ENCODE measurements at regions not wholly inside any gene's neighbourhood (a gene's known extent, or its start where the extent isn't known, plus 50 kb on each side); places are given as distances from the start of the nearest gene placed in this dataset.

- Histone ChIP-seq H3K9ac (ENCODE audit: low read length) (no peak overlapping the region), H3K4me3 (ENCODE audit: low read depth in 1 of 2, low read length in 2 of 2) (no peak overlapping the region), H3K9me3 (ENCODE audit: low read length) (no peaks in the 10 kb centered on the region), H3K4me1 (ENCODE audit: insufficient read depth, low read length) (no peaks in the 10 kb centered on the region), H3K27ac (ENCODE audit: low read depth, low read length) (no peak overlapping the region), H3K36me3 (ENCODE audit: insufficient read depth, low read length) (no peaks in the 10 kb centered on the region), H3K27me3 (ENCODE audit: control insufficient read depth in 1 of 2, insufficient read depth in 2 of 2, low read length in 2 of 2) (no peaks in the 10 kb centered on the region)
Measured at GRCh38 chr2:71815701-71816474, 331.8 kb downstream of the CYP26B1 start.

GRCh38 chr2:71814885-71815284 lies 332.8 kb downstream of the CYP26B1 start:
- Histone ChIP-seq H3K36me3 (ENCODE audit: insufficient read depth, low read length) (no peaks in the 10 kb centered on the region), H3K27me3 (ENCODE audit: control insufficient read depth in 1 of 2, insufficient read depth in 2 of 2, low read length in 2 of 2) (no peaks in the 10 kb centered on the region), H3K9me3 (ENCODE audit: low read length) (no peaks in the 10 kb centered on the region), H3K9ac (ENCODE audit: low read length) (no peak overlapping the region), H3K27ac (ENCODE audit: low read depth, low read length) (no peak overlapping the region), H3K4me3 (ENCODE audit: low read depth in 1 of 2, low read length in 2 of 2) (no peak overlapping the region), H3K4me1 (ENCODE audit: insufficient read depth, low read length) (no peaks in the 10 kb centered on the region)

- H3K27me3 ChIP-seq (ENCODE audit: control insufficient read depth in 1 of 2, insufficient read depth in 2 of 2, low read length in 2 of 2): no peaks in the 10 kb centered on the region
- H3K36me3 ChIP-seq (ENCODE audit: insufficient read depth, low read length): no peaks in the 10 kb centered on the region
- no peak overlapping the region for H3K4me3 ChIP-seq (ENCODE audit: low read depth in 1 of 2, low read length in 2 of 2)
- no peak overlapping the region for H3K27ac ChIP-seq (ENCODE audit: low read depth, low read length)
- H3K9me3 ChIP-seq (ENCODE audit: low read length): no peaks in the 10 kb centered on the region
- no peak overlapping the region for H3K9ac ChIP-seq (ENCODE audit: low read length)
- peaks cover 3% of the 10 kb centered on the region for H3K4me1 ChIP-seq (ENCODE audit: insufficient read depth, low read length)
Measured at GRCh38 chr2:71813807-71814470, 333.7 kb downstream of the CYP26B1 start.

- H3K27ac ChIP-seq (ENCODE audit: low read depth, low read length): no peak overlapping the region
- no peak overlapping the region for H3K4me3 ChIP-seq (ENCODE audit: low read depth in 1 of 2, low read length in 2 of 2)
Measured at GRCh38 chr2:71813315-71813714, 334.3 kb downstream of the CYP26B1 start.

DNA sequence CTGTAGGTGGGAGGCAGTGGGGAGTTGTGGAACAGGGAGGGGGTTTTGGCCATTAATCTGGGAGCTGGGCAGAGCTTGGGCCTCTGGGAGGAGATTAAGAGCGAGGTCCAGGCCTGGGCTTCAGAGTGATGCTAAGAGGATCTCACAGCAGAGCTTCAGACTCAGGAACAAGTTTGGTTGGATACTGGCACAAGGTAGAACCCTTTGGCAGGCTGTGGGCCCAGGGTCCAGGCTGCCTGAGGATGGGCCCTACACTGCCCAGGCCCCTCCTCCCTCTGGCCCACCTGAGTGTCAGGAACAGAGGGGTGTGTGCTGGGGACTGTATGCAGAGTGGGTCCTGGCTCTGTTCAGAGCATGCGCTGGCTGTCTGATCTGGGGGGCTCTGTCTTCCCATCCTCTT lies 334.9 kb downstream of the CYP26B1 start:
- Histone ChIP-seq H3K9ac (ENCODE audit: low read length) (no peak overlapping the region), H3K9me3 (ENCODE audit: low read length) (no peaks in the 10 kb centered on the region), H3K27ac (ENCODE audit: low read depth, low read length) (no peak overlapping the region), H3K4me3 (ENCODE audit: low read depth in 1 of 2, low read length in 2 of 2) (no peak overlapping the region), H3K4me1 (ENCODE audit: insufficient read depth, low read length) (peaks cover 4% of the 10 kb centered on the region), H3K36me3 (ENCODE audit: insufficient read depth, low read length) (no peaks in the 10 kb centered on the region), H3K27me3 (ENCODE audit: control insufficient read depth in 1 of 2, insufficient read depth in 2 of 2, low read length in 2 of 2) (no peaks in the 10 kb centered on the region)

More at GRCh38 chr2:71813315-71813714, 334.3 kb downstream of the CYP26B1 start:
- no peaks in the 10 kb centered on the region for H3K27me3 ChIP-seq (ENCODE audit: control insufficient read depth in 1 of 2, insufficient read depth in 2 of 2, low read length in 2 of 2)
- H3K4me1 ChIP-seq (ENCODE audit: insufficient read depth, low read length): peaks cover 4% of the 10 kb centered on the region
- no peaks in the 10 kb centered on the region for H3K9me3 ChIP-seq (ENCODE audit: low read length)
- no peaks in the 10 kb centered on the region for H3K36me3 ChIP-seq (ENCODE audit: insufficient read depth, low read length)
- no peak overlapping the region for H3K9ac ChIP-seq (ENCODE audit: low read length)

- H3K27me3 ChIP-seq (ENCODE audit: control insufficient read depth in 1 of 2, insufficient read depth in 2 of 2, low read length in 2 of 2): no peaks in the 10 kb centered on the region
- H3K4me1 ChIP-seq (ENCODE audit: insufficient read depth, low read length): peaks cover 4% of the 10 kb centered on the region
- no peaks in the 10 kb centered on the region for H3K9me3 ChIP-seq (ENCODE audit: low read length)
- H3K9ac ChIP-seq (ENCODE audit: low read length): no peak overlapping the region
- no peak overlapping the region for H3K27ac ChIP-seq (ENCODE audit: low read depth, low read length)
- no peaks in the 10 kb centered on the region for H3K36me3 ChIP-seq (ENCODE audit: insufficient read depth, low read length)
- no peak overlapping the region for H3K4me3 ChIP-seq (ENCODE audit: low read depth in 1 of 2, low read length in 2 of 2)
Measured at GRCh38 chr2:71811726-71812125, 335.9 kb downstream of the CYP26B1 start.

DNA sequence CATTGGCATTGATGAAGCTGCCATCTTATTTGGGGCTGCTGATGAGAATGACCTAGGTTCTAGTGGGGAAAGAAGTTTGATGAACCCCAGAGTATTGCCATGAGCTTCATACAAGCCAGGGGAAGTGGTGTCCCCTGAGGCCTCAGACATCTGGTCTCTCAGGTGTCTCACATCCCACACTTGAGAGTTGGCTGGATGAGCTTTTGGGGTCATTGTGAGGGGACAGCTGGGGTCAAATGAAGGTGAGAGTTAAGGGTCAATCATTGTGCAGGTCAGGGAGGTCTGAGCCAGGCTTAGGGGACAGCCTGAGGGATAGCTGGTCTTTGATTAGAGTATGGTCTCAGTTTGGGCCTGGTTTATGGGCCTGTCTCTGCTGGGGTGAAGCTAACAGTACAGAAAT lies 336.5 kb downstream of the CYP26B1 start:
- Histone ChIP-seq H3K36me3 (ENCODE audit: insufficient read depth, low read length) (no peaks in the 10 kb centered on the region), H3K9ac (ENCODE audit: low read length) (no peak overlapping the region), H3K27me3 (ENCODE audit: control insufficient read depth in 1 of 2, insufficient read depth in 2 of 2, low read length in 2 of 2) (no peaks in the 10 kb centered on the region), H3K9me3 (ENCODE audit: low read length) (no peaks in the 10 kb centered on the region), H3K4me1 (ENCODE audit: insufficient read depth, low read length) (peaks cover 4% of the 10 kb centered on the region), H3K27ac (ENCODE audit: low read depth, low read length) (no peak overlapping the region), H3K4me3 (ENCODE audit: low read depth in 1 of 2, low read length in 2 of 2) (no peak overlapping the region)

GRCh38 chr2:71807581-71808451 lies 339.8 kb downstream of the CYP26B1 start:
- Histone ChIP-seq H3K27me3 (ENCODE audit: control insufficient read depth in 1 of 2, insufficient read depth in 2 of 2, low read length in 2 of 2) (no peaks in the 10 kb centered on the region), H3K27ac (ENCODE audit: low read depth, low read length) (no peak overlapping the region), H3K4me3 (ENCODE audit: low read depth in 1 of 2, low read length in 2 of 2) (no peak overlapping the region), H3K9ac (ENCODE audit: low read length) (no peak overlapping the region), H3K9me3 (ENCODE audit: low read length) (no peaks in the 10 kb centered on the region), H3K36me3 (ENCODE audit: insufficient read depth, low read length) (no peaks in the 10 kb centered on the region), H3K4me1 (ENCODE audit: insufficient read depth, low read length) (peaks cover 4% of the 10 kb centered on the region)

DNA sequence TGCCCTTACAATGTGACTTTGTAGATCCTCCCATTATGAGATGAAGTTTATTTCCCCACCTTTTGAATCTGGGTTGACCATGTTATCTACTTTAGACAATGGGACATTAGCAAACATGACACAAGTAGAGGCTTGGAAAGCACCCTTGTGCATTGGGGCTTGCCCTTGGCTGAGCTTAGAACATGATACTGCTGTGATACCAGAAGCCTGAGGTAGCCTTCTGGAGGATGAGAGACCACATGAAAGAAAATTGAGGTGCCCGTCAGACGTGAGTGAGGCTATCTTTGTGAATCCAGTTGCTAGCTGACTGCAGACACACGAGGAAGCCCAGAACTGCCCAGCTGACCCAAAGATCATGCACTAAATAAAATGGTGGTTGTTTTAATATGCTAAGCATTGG lies 341.2 kb downstream of the CYP26B1 start:
- no peak overlapping the region for H3K9ac ChIP-seq (ENCODE audit: low read length)
- H3K27me3 ChIP-seq (ENCODE audit: control insufficient read depth in 1 of 2, insufficient read depth in 2 of 2, low read length in 2 of 2): no peaks in the 10 kb centered on the region

GRCh38 chr2:71804281-71804751 lies 343.3 kb downstream of the CYP26B1 start:
- Histone ChIP-seq H3K27ac (ENCODE audit: low read depth, low read length) (no peak overlapping the region), H3K36me3 (ENCODE audit: insufficient read depth, low read length) (no peaks in the 10 kb centered on the region), H3K9me3 (ENCODE audit: low read length) (no peaks in the 10 kb centered on the region), H3K9ac (ENCODE audit: low read length) (no peak overlapping the region), H3K27me3 (ENCODE audit: control insufficient read depth in 1 of 2, insufficient read depth in 2 of 2, low read length in 2 of 2) (no peaks in the 10 kb centered on the region), H3K4me3 (ENCODE audit: low read depth in 1 of 2, low read length in 2 of 2) (no peak overlapping the region), H3K4me1 (ENCODE audit: insufficient read depth, low read length) (peaks cover 4% of the 10 kb centered on the region)

More for the DNA sequence above, 341.2 kb downstream of the CYP26B1 start:
- Histone ChIP-seq H3K27ac (ENCODE audit: low read depth, low read length) (no peak overlapping the region), H3K9me3 (ENCODE audit: low read length) (no peaks in the 10 kb centered on the region), H3K4me3 (ENCODE audit: low read depth in 1 of 2, low read length in 2 of 2) (no peak overlapping the region), H3K36me3 (ENCODE audit: insufficient read depth, low read length) (no peaks in the 10 kb centered on the region), H3K4me1 (ENCODE audit: insufficient read depth, low read length) (peaks cover 4% of the 10 kb centered on the region)

DNA sequence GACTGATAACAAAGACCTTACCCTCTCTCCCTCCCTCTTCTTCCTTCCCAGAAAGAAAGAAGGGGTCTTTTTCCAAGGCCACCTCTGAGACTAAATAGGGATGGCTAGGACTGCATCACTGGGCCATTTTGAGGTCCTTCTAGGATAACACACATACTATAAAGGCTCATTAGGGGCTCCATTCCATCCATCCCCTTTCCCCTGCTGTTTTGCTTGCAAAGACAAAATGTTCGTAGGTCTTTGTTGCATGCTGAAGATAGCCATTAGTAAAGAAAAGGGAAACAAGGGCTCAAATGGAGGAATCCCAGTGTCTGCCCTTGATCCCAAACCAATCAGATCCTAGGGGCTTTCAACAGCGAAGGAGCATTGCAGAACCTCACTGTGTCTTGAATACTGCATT lies 344.3 kb downstream of the CYP26B1 start:
- H3K4me1 ChIP-seq (ENCODE audit: insufficient read depth, low read length): no peaks in the 10 kb centered on the region
- H3K27ac ChIP-seq (ENCODE audit: low read depth, low read length): no peak overlapping the region
- H3K4me3 ChIP-seq (ENCODE audit: low read depth in 1 of 2, low read length in 2 of 2): no peak overlapping the region
- no peaks in the 10 kb centered on the region for H3K36me3 ChIP-seq (ENCODE audit: insufficient read depth, low read length)
- no peaks in the 10 kb centered on the region for H3K9me3 ChIP-seq (ENCODE audit: low read length)
- no peaks in the 10 kb centered on the region for H3K27me3 ChIP-seq (ENCODE audit: control insufficient read depth in 1 of 2, insufficient read depth in 2 of 2, low read length in 2 of 2)
- no peak overlapping the region for H3K9ac ChIP-seq (ENCODE audit: low read length)
